ENCODE measurements at regions not wholly inside any gene's neighbourhood (a gene's known extent, or its start where the extent isn't known, plus 50 kb on each side); places are given as distances from the start of the nearest gene placed in this dataset.
A peak's percentile ranks its signal among the peaks of the same experiment; 100 is the strongest.

DNA sequence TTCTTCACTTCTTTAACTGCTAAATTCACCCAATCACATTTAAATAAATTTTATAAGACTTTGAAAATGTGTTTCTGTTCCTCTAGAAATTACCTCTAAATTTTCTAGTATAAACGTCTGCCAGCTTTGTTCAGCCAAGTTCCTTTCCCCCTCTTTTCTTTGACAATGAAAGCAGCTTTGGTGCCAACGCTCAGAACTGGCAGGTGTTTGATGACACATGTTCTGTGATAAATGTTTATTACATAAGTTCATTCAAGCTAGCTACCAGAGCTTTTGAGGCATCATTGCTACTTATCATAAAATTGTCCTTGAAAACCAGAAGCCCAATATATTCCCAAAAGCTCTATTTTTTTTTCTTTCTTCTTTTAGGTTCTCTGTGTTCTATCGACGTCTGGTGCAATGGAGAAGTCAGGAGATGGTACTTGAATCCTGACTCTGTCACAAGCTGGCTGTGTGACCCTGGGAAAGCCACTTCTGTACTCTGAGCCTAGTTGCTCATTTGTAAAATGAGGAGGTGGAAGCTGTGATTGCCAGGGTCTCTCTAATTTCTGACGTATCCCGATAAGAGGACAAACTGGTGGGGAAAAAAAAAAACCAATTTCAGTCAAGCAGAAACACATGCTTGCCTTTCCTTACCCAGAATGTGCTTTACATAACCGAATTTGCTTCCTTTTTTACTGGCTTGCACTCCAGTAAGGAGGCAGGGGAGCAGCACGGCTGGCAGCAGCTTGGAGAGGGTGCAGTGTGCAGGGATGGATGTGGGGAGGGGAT is 187.1 kb upstream of the LPP start:
- Histone ChIP-seq H3K4me3 (ENCODE audit: low read depth, low read length) (no peak overlapping the region), H3K36me3 (ENCODE audit: control insufficient read depth, insufficient read depth, low read length) (no peaks in the 10 kb centered on the region), H3K27me3 (ENCODE audit: control insufficient read depth, insufficient read depth, low read length) (no peaks in the 10 kb centered on the region)
- POLR2A ChIA-PET = interaction anchor here (0.5 kb wide), 1 partner anchor 403 kb away, joined by 3 read pairs; no protein-coding TSS in a partner anchor
- no peak for TF ChIP-seq CTCF (IDR thresholded peaks at IDR 0.05; ENCODE audit: insufficient read depth, low read depth, low read length)
- no peak for DNase-seq (ENCODE audit: low read depth)
- CTCF ChIA-PET = no interaction called here

- no peak for DNase-seq (ENCODE audit: low read depth)
Observed at GRCh38 chr3:187967993-187968392, 186.0 kb upstream of the LPP start.

DNA sequence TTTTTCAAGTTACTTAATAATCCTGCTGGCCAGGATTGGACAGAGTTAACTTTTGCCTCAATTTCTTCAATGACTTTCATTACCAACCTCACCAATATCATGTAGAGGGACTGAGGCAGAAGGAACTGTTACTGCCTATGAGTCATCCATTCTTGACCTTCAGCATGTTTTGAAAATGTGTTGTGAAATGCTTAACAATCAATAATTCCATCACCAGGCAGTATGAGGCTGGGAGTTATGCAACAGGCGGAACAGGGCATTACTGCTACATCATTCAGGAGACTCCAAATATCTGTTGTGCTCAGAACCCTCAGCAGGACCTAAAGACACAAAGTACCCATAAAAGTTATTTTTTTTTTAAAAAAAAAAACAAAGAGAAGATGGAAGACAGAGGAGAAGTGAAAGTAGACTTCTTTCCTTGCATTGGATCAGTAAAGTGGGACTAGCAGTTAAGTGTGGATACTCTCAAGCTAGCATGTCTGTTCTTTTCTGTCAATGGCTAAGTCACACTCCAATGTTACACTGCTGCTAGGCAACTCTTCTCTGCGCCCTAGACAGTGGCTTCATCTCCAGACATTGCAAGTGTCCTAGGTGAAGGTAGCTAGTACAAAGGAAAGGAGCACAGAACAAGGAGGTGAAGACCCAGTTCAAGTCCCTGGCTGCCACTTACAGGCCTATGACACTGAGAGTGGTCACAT is 184.9 kb upstream of the LPP start:
- ChIA-PET CTCF (interaction anchor here (0.9 to 1.3 kb wide), 2 partner anchors 27 to 222 kb away, joined by 3 to 4 read pairs; no protein-coding TSS in a partner anchor), POLR2A (no interaction called here)
- Histone ChIP-seq H3K36me3 (ENCODE audit: control insufficient read depth, insufficient read depth, low read length) (no peaks in the 10 kb centered on the region), H3K4me3 (ENCODE audit: low read depth, low read length) (no peak overlapping the region), H3K27me3 (ENCODE audit: control insufficient read depth, insufficient read depth, low read length) (no peaks in the 10 kb centered on the region)
- peak; percentile 48 for DNase-seq (ENCODE audit: low read depth)
- TF ChIP-seq CTCF (IDR thresholded peaks at IDR 0.05; ENCODE audit: insufficient read depth, low read depth, low read length) = no peak

More at GRCh38 chr3:187967993-187968392, 186.0 kb upstream of the LPP start:
- ChIA-PET CTCF (no interaction called here), POLR2A (no interaction called here)
- no peak for TF ChIP-seq CTCF (IDR thresholded peaks at IDR 0.05; ENCODE audit: insufficient read depth, low read depth, low read length)
- no peaks in the 10 kb centered on the region for H3K27me3 ChIP-seq (ENCODE audit: control insufficient read depth, insufficient read depth, low read length)
- no peaks in the 10 kb centered on the region for H3K36me3 ChIP-seq (ENCODE audit: control insufficient read depth, insufficient read depth, low read length)
- no peak overlapping the region for H3K4me3 ChIP-seq (ENCODE audit: low read depth, low read length)

DNA sequence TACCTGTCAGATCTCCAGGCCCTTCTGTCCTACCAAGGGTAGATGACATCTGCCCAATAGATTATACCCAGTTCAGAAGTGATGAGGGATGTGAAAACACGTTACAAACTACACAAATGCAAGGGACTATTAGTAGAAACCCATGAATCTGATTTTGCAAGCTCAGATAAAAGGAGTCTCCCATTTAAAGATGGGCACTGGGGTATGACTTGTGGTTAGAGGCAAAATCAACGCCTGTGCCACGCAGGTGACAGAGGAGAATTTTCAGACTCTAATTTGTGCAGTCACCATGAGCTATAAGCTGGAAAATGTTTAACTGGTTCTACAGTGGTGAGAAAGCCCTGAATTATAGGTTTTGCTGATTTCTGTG is 184.4 kb upstream of the LPP start:
- ChIA-PET CTCF (interaction anchor here (0.9 to 1.3 kb wide), 2 partner anchors 27 to 222 kb away, joined by 3 to 4 read pairs; no protein-coding TSS in a partner anchor), POLR2A (no interaction called here)
- H3K36me3 ChIP-seq (ENCODE audit: control insufficient read depth, insufficient read depth, low read length) = no peaks in the 10 kb centered on the region
- TF ChIP-seq CTCF (IDR thresholded peaks at IDR 0.05; ENCODE audit: insufficient read depth, low read depth, low read length) = no peak
- no peak for DNase-seq (ENCODE audit: low read depth)
- H3K4me3 ChIP-seq (ENCODE audit: low read depth, low read length) = no peak overlapping the region
- H3K27me3 ChIP-seq (ENCODE audit: control insufficient read depth, insufficient read depth, low read length) = no peaks in the 10 kb centered on the region

DNA sequence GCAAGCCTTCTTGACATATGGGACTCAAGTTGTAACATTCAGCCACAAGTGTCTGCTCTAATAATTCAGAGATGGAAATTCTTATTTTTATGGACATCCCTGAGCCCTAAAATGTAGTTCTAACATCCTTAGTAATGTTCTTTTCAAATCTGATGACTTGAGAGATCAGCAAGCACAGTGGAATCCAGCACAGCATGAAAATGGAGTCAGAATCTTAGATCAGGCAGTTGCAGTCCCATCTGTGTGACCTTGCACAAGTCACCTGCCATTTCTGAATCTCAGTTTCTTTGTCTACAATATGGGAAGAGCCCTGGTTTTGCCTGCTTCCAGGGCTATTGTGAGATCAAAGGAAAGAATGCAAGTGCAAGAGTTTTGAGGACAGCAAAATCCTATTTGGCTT is 183.9 kb upstream of the LPP start:
- no peaks in the 10 kb centered on the region for H3K36me3 ChIP-seq (ENCODE audit: control insufficient read depth, insufficient read depth, low read length)
- no peak overlapping the region for H3K4me3 ChIP-seq (ENCODE audit: low read depth, low read length)
- ChIA-PET POLR2A (interaction anchor here (0.6 kb wide), 1 partner anchor 202 kb away, joined by 3 read pairs; no protein-coding TSS in a partner anchor), CTCF (interaction anchor here (0.9 to 1.3 kb wide), 2 partner anchors 26 to 223 kb away, joined by 3 to 4 read pairs; no protein-coding TSS in a partner anchor)
- DNase-seq (ENCODE audit: low read depth) = no peak
- TF ChIP-seq CTCF (IDR thresholded peaks at IDR 0.05; ENCODE audit: insufficient read depth, low read depth, low read length) = no peak
- H3K27me3 ChIP-seq (ENCODE audit: control insufficient read depth, insufficient read depth, low read length) = no peaks in the 10 kb centered on the region

All from BJ (cell line).